ENCODE measurements at regions not wholly inside any gene's neighbourhood (a gene's known extent, or its start where the extent isn't known, plus 50 kb on each side); places are given as distances from the start of the nearest gene placed in this dataset.

- TF ChIP-seq CTCF (conservative IDR thresholded peaks at IDR 0.05; ENCODE audit: control insufficient read depth, insufficient read depth, low read depth, low read length): no peak
Measured at GRCh38 chr1:219419065-219419464, 193.8 kb downstream of the ZC3H11B start.

GRCh38 chr1:219417610-219418009, 195.3 kb downstream of the ZC3H11B start:
- no peak for TF ChIP-seq CTCF (conservative IDR thresholded peaks at IDR 0.05; ENCODE audit: control insufficient read depth, insufficient read depth, low read depth, low read length)
- H3K4me3 ChIP-seq (ENCODE audit: control insufficient read depth, low read depth, low read length): no peak overlapping the region
- no peak for DNase-seq (ENCODE audit: low read depth)

More at GRCh38 chr1:219419065-219419464, 193.8 kb downstream of the ZC3H11B start:
- no peak overlapping the region for H3K4me3 ChIP-seq (ENCODE audit: control insufficient read depth, low read depth, low read length)
- peak; percentile 16 for DNase-seq (ENCODE audit: low read depth)

- DNase-seq (ENCODE audit: low read depth): peak; percentile 63
- no peak overlapping the region for H3K4me3 ChIP-seq (ENCODE audit: control insufficient read depth, low read depth, low read length)
- peak; percentile 80 for TF ChIP-seq CTCF (conservative IDR thresholded peaks at IDR 0.05; ENCODE audit: control insufficient read depth, insufficient read depth, low read depth, low read length)
Measured at GRCh38 chr1:219416598-219417238, 196.2 kb downstream of the ZC3H11B start.

- no peak overlapping the region for H3K4me3 ChIP-seq (ENCODE audit: control insufficient read depth, low read depth, low read length)
- TF ChIP-seq CTCF (conservative IDR thresholded peaks at IDR 0.05; ENCODE audit: control insufficient read depth, insufficient read depth, low read depth, low read length): no peak
- no peak for DNase-seq (ENCODE audit: low read depth)
Measured at GRCh38 chr1:219415915-219416314, 197.0 kb downstream of the ZC3H11B start.

- no peak for TF ChIP-seq CTCF (conservative IDR thresholded peaks at IDR 0.05; ENCODE audit: control insufficient read depth, insufficient read depth, low read depth, low read length)
- no peak for DNase-seq (ENCODE audit: low read depth)
- no peak overlapping the region for H3K4me3 ChIP-seq (ENCODE audit: control insufficient read depth, low read depth, low read length)
Measured at GRCh38 chr1:219415433-219415832, 197.5 kb downstream of the ZC3H11B start.

GRCh38 chr1:219414250-219414649, 198.7 kb downstream of the ZC3H11B start:
- no peak for DNase-seq (ENCODE audit: low read depth)
- no peak overlapping the region for H3K4me3 ChIP-seq (ENCODE audit: control insufficient read depth, low read depth, low read length)
- no peak for TF ChIP-seq CTCF (conservative IDR thresholded peaks at IDR 0.05; ENCODE audit: control insufficient read depth, insufficient read depth, low read depth, low read length)

- TF ChIP-seq CTCF (conservative IDR thresholded peaks at IDR 0.05; ENCODE audit: control insufficient read depth, insufficient read depth, low read depth, low read length): no peak
- no peak for DNase-seq (ENCODE audit: low read depth)
Measured at GRCh38 chr1:219413536-219413935, 199.4 kb downstream of the ZC3H11B start.

More at GRCh38 chr1:219413536-219413935, 199.4 kb downstream of the ZC3H11B start:
- H3K4me3 ChIP-seq (ENCODE audit: control insufficient read depth, low read depth, low read length): no peak overlapping the region

Measured in fibroblast of mammary gland (primary cell).